ENCODE measurements at regions not wholly inside any gene's neighbourhood (a gene's known extent, or its start where the extent isn't known, plus 50 kb on each side); places are given as distances from the start of the nearest gene placed in this dataset.
"Not testable (repeated sequence)": the region's sequence is repeated elsewhere in the genome, so short reads cannot be mapped to it uniquely, and the experiment has no call there.

- FAIRE-seq (no peak), DNase-seq (ENCODE audit: extremely low spot score, insufficient read length, low read depth) (no peak)
These were observed 133.3 kb downstream of the ARL4A start for GRCh38 chr7:12820777-12821176.

- FAIRE-seq = no peak
- DNase-seq (ENCODE audit: extremely low spot score, insufficient read length, low read depth) = no peak
These were observed 134.3 kb downstream of the ARL4A start for GRCh38 chr7:12821746-12822145.

GRCh38 chr7:12826079-12826478 is 138.6 kb downstream of the ARL4A start:
- no peak for FAIRE-seq
- DNase-seq (ENCODE audit: extremely low spot score, insufficient read length, low read depth) = no peak

- FAIRE-seq (no peak), DNase-seq (ENCODE audit: extremely low spot score, insufficient read length, low read depth) (no peak)
These were observed 139.9 kb downstream of the ARL4A start for GRCh38 chr7:12827219-12827821.

- DNase-seq (ENCODE audit: extremely low spot score, insufficient read length, low read depth) (no peak), FAIRE-seq (no peak)
These were observed 140.5 kb downstream of the ARL4A start for GRCh38 chr7:12827920-12828319.

GRCh38 chr7:12831024-12831423 is 143.6 kb downstream of the ARL4A start:
- FAIRE-seq = no peak
- DNase-seq (ENCODE audit: extremely low spot score, insufficient read length, low read depth) = no peak

GRCh38 chr7:12833829-12834228 is 146.4 kb downstream of the ARL4A start:
- no peak for DNase-seq (ENCODE audit: extremely low spot score, insufficient read length, low read depth)
- FAIRE-seq = no peak

GRCh38 chr7:12834782-12835181 is 147.3 kb downstream of the ARL4A start:
- no peak for DNase-seq (ENCODE audit: extremely low spot score, insufficient read length, low read depth)
- FAIRE-seq = no peak

GRCh38 chr7:12839508-12840153 is 152.2 kb downstream of the ARL4A start:
- DNase-seq (ENCODE audit: extremely low spot score, insufficient read length, low read depth) = no peak
- no peak for FAIRE-seq

GRCh38 chr7:12844732-12845131 is 157.3 kb downstream of the ARL4A start:
- not testable (repeated sequence) for FAIRE-seq; DNase-seq (ENCODE audit: extremely low spot score, insufficient read length, low read depth)

- no peak for FAIRE-seq
- DNase-seq (ENCODE audit: extremely low spot score, insufficient read length, low read depth) = no peak
These were observed 159.6 kb downstream of the ARL4A start for GRCh38 chr7:12847001-12847400.

- DNase-seq (ENCODE audit: extremely low spot score, insufficient read length, low read depth) = no peak
- FAIRE-seq = no peak
These were observed 163.7 kb downstream of the ARL4A start for GRCh38 chr7:12851142-12851541.

- FAIRE-seq = no peak
- DNase-seq (ENCODE audit: extremely low spot score, insufficient read length, low read depth) = no peak
These were observed 164.4 kb downstream of the ARL4A start for GRCh38 chr7:12851841-12852240.

- no peak for FAIRE-seq
These were observed 167.6 kb downstream of the ARL4A start for GRCh38 chr7:12855036-12855435.

GRCh38 chr7:12859761-12860160 is 172.3 kb downstream of the ARL4A start:
- FAIRE-seq (no peak), DNase-seq (ENCODE audit: extremely low spot score, insufficient read length, low read depth) (no peak)

More at GRCh38 chr7:12855036-12855435, 167.6 kb downstream of the ARL4A start:
- no peak for DNase-seq (ENCODE audit: extremely low spot score, insufficient read length, low read depth)

- FAIRE-seq (no peak), DNase-seq (ENCODE audit: extremely low spot score, insufficient read length, low read depth) (no peak)
These were observed 173.6 kb downstream of the ARL4A start for GRCh38 chr7:12861070-12861469.

GRCh38 chr7:12862146-12862545 is 174.7 kb downstream of the ARL4A start:
- no peak for FAIRE-seq

GRCh38 chr7:12864470-12865046 is 177.1 kb downstream of the ARL4A start:
- FAIRE-seq (no peak), DNase-seq (ENCODE audit: extremely low spot score, insufficient read length, low read depth) (no peak)

More at GRCh38 chr7:12862146-12862545, 174.7 kb downstream of the ARL4A start:
- DNase-seq (ENCODE audit: extremely low spot score, insufficient read length, low read depth) = no peak

GRCh38 chr7:12865593-12865992 is 178.2 kb downstream of the ARL4A start:
- FAIRE-seq = no peak

GRCh38 chr7:12866207-12866606 is 178.8 kb downstream of the ARL4A start:
- DNase-seq (ENCODE audit: extremely low spot score, insufficient read length, low read depth) (no peak), FAIRE-seq (no peak)

More at GRCh38 chr7:12865593-12865992, 178.2 kb downstream of the ARL4A start:
- DNase-seq (ENCODE audit: extremely low spot score, insufficient read length, low read depth) = no peak

- FAIRE-seq = no peak
- DNase-seq (ENCODE audit: extremely low spot score, insufficient read length, low read depth) = no peak
These were observed 180.6 kb downstream of the ARL4A start for GRCh38 chr7:12868027-12868426.
